RWPE2 (cell line): ENCODE measurements at regions not wholly inside any gene's neighbourhood (a gene's known extent, or its start where the extent isn't known, plus 50 kb on each side); places are given as distances from the start of the nearest gene placed in this dataset.
"Not testable (repeated sequence)": the region's sequence is repeated elsewhere in the genome, so short reads cannot be mapped to it uniquely, and the experiment has no call there.

ENCODE experiments used
- ATAC-seq: fragments of 200-7000 bp; cut with Tn5 transposase; 3 replicates; pipeline ENCODE4 v1.9.1; 2021; ENCODE audit warnings: low read depth
- DNase-seq: peaks from one replicate; pipeline ENCODE4 v3.0.0-alpha.2; 2020; ENCODE audit warnings: low spot score
- H3K27ac ChIP-seq: fragments of 450-650 bp; 2 replicates; pipeline ENCODE4 v1.5.1; 2017; ENCODE audit warnings: mild to moderate bottlenecking; ENCODE audit not compliant: poor library complexity, severe bottlenecking
- H3K27me3 ChIP-seq: fragments of 250-450 bp; sonication (Bioruptor Pico); 2 replicates; pipeline ENCODE4 v1.5.1; 2021; ENCODE audit warnings: mild to moderate bottlenecking, moderate library complexity; ENCODE audit not compliant: insufficient read depth, poor library complexity, severe bottlenecking
- H3K36me3 ChIP-seq: fragments of 250-450 bp; sonication (Bioruptor Pico); 2 replicates; pipeline ENCODE4 v1.5.1; 2020; ENCODE audit warnings: low read depth, mild to moderate bottlenecking, moderate library complexity
- H3K4me1 ChIP-seq: fragments of 250-450 bp; sonication (Bioruptor Pico); 2 replicates; pipeline ENCODE4 v1.5.1; 2021; ENCODE audit warnings: mild to moderate bottlenecking, moderate library complexity; ENCODE audit not compliant: insufficient read depth, poor library complexity, severe bottlenecking
- H3K4me3 ChIP-seq: fragments of 250-450 bp; sonication (Bioruptor Pico); 2 replicates; pipeline ENCODE4 v1.5.1; 2021; ENCODE audit warnings: mild to moderate bottlenecking, moderate library complexity; ENCODE audit not compliant: severe bottlenecking
- H3K9me3 ChIP-seq: fragments of 250-450 bp; sonication (Bioruptor Pico); 2 replicates; pipeline ENCODE4 v1.5.1; 2021; ENCODE audit warnings: mild to moderate bottlenecking, moderate library complexity; ENCODE audit not compliant: severe bottlenecking
- CTCF ChIP-seq: fragments of 450-650 bp; IDR thresholded peaks from one replicate; pipeline ENCODE4 v1.5.1; 2017; ENCODE audit warnings: mild to moderate bottlenecking, moderate library complexity; ENCODE audit not compliant: poor library complexity, severe bottlenecking

DNA sequence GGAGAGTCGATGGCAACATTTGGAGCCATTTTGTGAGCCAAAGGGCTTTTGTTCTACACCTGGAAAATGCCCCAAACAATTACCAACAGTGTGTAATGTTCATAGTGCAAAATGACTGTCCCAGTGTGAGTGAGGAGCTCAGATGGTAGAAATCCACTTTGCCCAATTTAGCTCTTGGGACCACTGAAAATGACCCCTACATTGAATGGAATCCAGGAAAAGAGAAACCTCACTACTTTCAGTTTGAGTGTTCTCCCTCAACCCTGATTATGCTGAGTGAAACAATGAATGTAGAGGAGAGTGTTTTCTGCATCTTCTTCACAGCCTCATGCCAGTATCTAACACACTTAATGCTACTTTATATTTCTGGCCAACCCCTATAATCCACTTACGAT, 84.9 kb upstream of the NRN1 start:
- TF ChIP-seq CTCF: no peak
- H3K27me3 ChIP-seq: peaks cover 17% of the 10 kb centered on the region
- DNase-seq (no peak), ATAC-seq (no peak)
- H3K36me3 ChIP-seq: no peaks in the 10 kb centered on the region
- H3K9me3 ChIP-seq: no peaks in the 10 kb centered on the region
- H3K27ac ChIP-seq: no peak overlapping the region
- H3K4me3 ChIP-seq: no peak overlapping the region
- H3K4me1 ChIP-seq: no peaks in the 10 kb centered on the region

DNA sequence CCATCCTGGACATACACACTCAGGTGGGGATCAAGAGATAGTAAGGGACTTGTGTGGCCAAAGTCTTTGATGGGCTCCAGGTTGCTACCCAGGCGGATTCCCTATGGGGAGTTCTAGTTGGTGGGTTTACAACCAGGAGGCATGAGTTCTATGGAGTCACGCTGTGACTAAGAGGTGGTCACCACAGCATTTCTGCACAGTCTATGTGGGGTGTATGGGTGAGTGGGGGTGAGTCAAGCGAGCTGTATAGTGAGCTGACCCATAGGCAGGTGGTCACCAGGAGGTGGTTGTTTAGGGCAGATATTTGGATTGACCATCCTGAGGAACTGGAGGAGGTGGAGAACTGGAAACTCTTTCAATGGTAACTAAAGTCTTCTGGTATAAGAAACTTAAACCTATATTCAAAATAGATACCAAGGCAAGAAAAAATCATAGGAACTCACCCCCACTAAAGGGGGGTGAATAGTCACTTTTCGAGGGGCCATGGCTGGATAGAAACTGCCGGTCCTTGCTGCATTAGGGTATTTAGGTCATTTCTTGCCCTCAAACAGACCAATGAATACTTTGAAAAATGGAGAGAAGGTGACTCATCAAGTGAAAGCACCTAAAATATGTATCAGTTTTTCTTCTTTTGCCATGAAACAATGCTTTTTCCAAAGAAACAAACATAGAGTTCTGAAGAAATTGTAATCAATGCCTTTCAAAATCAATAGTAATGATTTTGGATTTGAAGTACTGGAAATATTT, 84.3 kb upstream of the NRN1 start:
- DNase-seq: no peak
- H3K36me3 ChIP-seq: no peaks in the 10 kb centered on the region
- no peak for ATAC-seq
- H3K4me3 ChIP-seq: no peak overlapping the region
- H3K27me3 ChIP-seq: peaks cover 17% of the 10 kb centered on the region
- no peaks in the 10 kb centered on the region for H3K4me1 ChIP-seq
- no peak overlapping the region for H3K27ac ChIP-seq
- H3K9me3 ChIP-seq: no peaks in the 10 kb centered on the region
- no peak for TF ChIP-seq CTCF

DNA sequence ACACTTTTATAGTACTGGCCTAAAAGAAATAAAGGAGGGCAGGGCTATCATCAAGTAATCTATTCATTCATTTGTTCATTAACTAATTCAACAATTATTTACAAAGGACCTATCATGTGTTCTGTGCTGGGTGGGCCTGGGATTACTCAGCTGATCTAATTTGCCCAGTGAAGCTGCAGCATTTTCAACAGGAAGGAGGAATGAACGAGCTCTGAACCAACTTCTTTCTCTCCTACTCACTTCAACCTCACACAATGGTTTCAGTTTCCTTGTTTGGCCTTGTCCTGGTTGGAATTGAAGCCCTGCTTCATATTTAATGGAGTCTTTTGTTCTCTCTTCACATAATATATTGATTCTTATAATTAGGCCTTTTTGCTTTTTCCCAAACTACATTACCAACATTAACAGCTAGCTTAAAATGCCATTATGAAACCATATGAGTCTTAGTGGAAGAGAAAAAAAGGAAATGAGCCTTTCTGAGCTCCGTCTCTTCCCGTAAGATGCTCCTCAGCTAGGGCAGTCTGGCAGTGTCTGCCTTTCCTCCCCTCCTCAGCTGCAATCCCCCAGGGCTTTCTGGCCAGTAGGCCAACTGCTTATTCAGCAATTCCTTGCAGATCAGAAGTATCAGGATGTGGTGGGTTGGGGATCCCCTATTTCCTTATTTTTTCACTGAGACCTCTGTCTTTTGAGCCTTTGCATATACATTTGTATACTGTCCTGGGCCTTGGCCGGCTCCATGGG, 79.4 kb upstream of the NRN1 start:
- no peak overlapping the region for H3K4me3 ChIP-seq
- DNase-seq (no peak), ATAC-seq (no peak)
- H3K4me1 ChIP-seq: no peaks in the 10 kb centered on the region
- H3K9me3 ChIP-seq: no peaks in the 10 kb centered on the region
- peaks cover 8% of the 10 kb centered on the region for H3K27me3 ChIP-seq
- no peak overlapping the region for H3K27ac ChIP-seq
- no peak for TF ChIP-seq CTCF
- no peaks in the 10 kb centered on the region for H3K36me3 ChIP-seq

DNA sequence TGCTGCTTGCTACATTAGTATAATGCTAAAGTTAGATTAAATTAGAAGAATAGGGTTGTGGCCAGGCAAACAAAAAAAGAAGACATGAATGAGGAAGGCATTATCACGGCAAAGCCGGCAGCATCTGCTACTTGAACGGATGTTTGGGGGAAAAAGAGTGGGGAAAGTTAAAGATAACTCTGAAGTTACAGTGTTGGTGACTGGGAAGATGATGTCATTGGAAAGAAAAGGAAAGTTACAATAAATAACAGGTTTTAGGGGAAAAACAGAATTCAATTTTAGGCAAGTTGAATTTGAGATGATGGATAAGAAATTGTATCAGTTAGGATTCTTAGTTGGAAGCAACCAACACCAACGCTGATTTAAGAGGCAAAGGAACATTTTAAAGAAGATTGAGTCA, 74.2 kb upstream of the NRN1 start:
- no peaks in the 10 kb centered on the region for H3K36me3 ChIP-seq
- H3K4me3 ChIP-seq: no peak overlapping the region
- no peak overlapping the region for H3K27ac ChIP-seq
- no peak for TF ChIP-seq CTCF
- no peak for ATAC-seq
- H3K4me1 ChIP-seq: no peaks in the 10 kb centered on the region
- no peaks in the 10 kb centered on the region for H3K9me3 ChIP-seq
- no peaks in the 10 kb centered on the region for H3K27me3 ChIP-seq
- no peak for DNase-seq

- Histone ChIP-seq H3K4me1 (no peaks in the 10 kb centered on the region), H3K27me3 (peaks cover 12% of the 10 kb centered on the region), H3K4me3 (no peak overlapping the region), H3K36me3 (no peaks in the 10 kb centered on the region), H3K9me3 (no peaks in the 10 kb centered on the region), H3K27ac (no peak overlapping the region)
- DNase-seq (no peak), ATAC-seq (no peak)
- no peak for TF ChIP-seq CTCF
These were observed 67.5 kb upstream of the NRN1 start for GRCh38 chr6:6074190-6074589.

GRCh38 chr6:6068157-6068556, 61.4 kb upstream of the NRN1 start:
- not testable (repeated sequence) for H3K4me3 ChIP-seq, H3K9me3 ChIP-seq, H3K27ac ChIP-seq, H3K4me1 ChIP-seq, H3K36me3 ChIP-seq, ATAC-seq, DNase-seq
- H3K27me3 ChIP-seq: peaks cover 10% of the 10 kb centered on the region
